ENCODE measurements at regions not wholly inside any gene's neighbourhood (a gene's known extent, or its start where the extent isn't known, plus 50 kb on each side); places are given as distances from the start of the nearest gene placed in this dataset.
A peak's percentile ranks its signal among the peaks of the same experiment; 100 is the strongest.

GRCh38 chr2:147204102-147204501 is 640.7 kb upstream of the ACVR2A start:
- BruUV-seq (replicated peaks), result no TSS peak

GRCh38 chr2:147198651-147199171 is 646.1 kb upstream of the ACVR2A start:
- no peak overlapping the region for H3K4me3 Mint-ChIP-seq (ENCODE audit: unreplicated experiment)
- ChIA-PET POLR2A (no interaction called here), CTCF (no interaction called here)
- no TSS peak for BruUV-seq (replicated peaks)
- H3K36me3 Mint-ChIP-seq (ENCODE audit: insufficient read depth, unreplicated experiment), result no peaks in the 10 kb centered on the region
- intact Hi-C loops (cut with micrococcal nuclease), result no loop called here
- no peak for DNase-seq (ENCODE audit: unreplicated experiment)
- H3K4me1 Mint-ChIP-seq (ENCODE audit: insufficient read depth, unreplicated experiment), result no peaks in the 10 kb centered on the region
- no peak overlapping the region for H3K27ac Mint-ChIP-seq (ENCODE audit: low read depth, unreplicated experiment)
- no peaks in the 10 kb centered on the region for H3K27me3 Mint-ChIP-seq (ENCODE audit: insufficient read depth, unreplicated experiment)
- TF ChIP-seq CTCF (IDR thresholded peaks at IDR 0.05; ENCODE audit: unreplicated experiment), result no peak
- no peaks in the 10 kb centered on the region for H3K9me3 Mint-ChIP-seq (ENCODE audit: unreplicated experiment)

More at GRCh38 chr2:147204102-147204501, 640.7 kb upstream of the ACVR2A start:
- ChIA-PET POLR2A (no interaction called here), CTCF (no interaction called here)
- intact Hi-C loops (cut with micrococcal nuclease), result no loop called here
- no peaks in the 10 kb centered on the region for H3K9me3 Mint-ChIP-seq (ENCODE audit: unreplicated experiment)
- no peaks in the 10 kb centered on the region for H3K27me3 Mint-ChIP-seq (ENCODE audit: insufficient read depth, unreplicated experiment)
- H3K36me3 Mint-ChIP-seq (ENCODE audit: insufficient read depth, unreplicated experiment), result no peaks in the 10 kb centered on the region
- no peak overlapping the region for H3K4me3 Mint-ChIP-seq (ENCODE audit: unreplicated experiment)
- TF ChIP-seq CTCF (IDR thresholded peaks at IDR 0.05; ENCODE audit: unreplicated experiment), result no peak
- peak; percentile 16 for DNase-seq (ENCODE audit: unreplicated experiment)
- H3K27ac Mint-ChIP-seq (ENCODE audit: low read depth, unreplicated experiment), result no peak overlapping the region
- H3K4me1 Mint-ChIP-seq (ENCODE audit: insufficient read depth, unreplicated experiment), result no peaks in the 10 kb centered on the region

GRCh38 chr2:147197754-147198483 is 646.9 kb upstream of the ACVR2A start:
- H3K9me3 Mint-ChIP-seq (ENCODE audit: unreplicated experiment), result no peaks in the 10 kb centered on the region
- ChIA-PET CTCF (interaction anchor here (0.8 kb wide), 1 partner anchor 9 kb away, joined by 3 read pairs; no protein-coding TSS in a partner anchor), POLR2A (no interaction called here)
- H3K36me3 Mint-ChIP-seq (ENCODE audit: insufficient read depth, unreplicated experiment), result no peaks in the 10 kb centered on the region
- no peaks in the 10 kb centered on the region for H3K4me1 Mint-ChIP-seq (ENCODE audit: insufficient read depth, unreplicated experiment)
- TF ChIP-seq CTCF (IDR thresholded peaks at IDR 0.05; ENCODE audit: unreplicated experiment), result no peak
- DNase-seq (ENCODE audit: unreplicated experiment), result no peak
- no peaks in the 10 kb centered on the region for H3K27me3 Mint-ChIP-seq (ENCODE audit: insufficient read depth, unreplicated experiment)
- H3K27ac Mint-ChIP-seq (ENCODE audit: low read depth, unreplicated experiment), result no peak overlapping the region
- no TSS peak for BruUV-seq (replicated peaks)
- no peak overlapping the region for H3K4me3 Mint-ChIP-seq (ENCODE audit: unreplicated experiment)
- intact Hi-C loops (cut with micrococcal nuclease), result no loop called here

- H3K9me3 Mint-ChIP-seq (ENCODE audit: unreplicated experiment), result peaks cover 27% of the 10 kb centered on the region
- no TSS peak for BruUV-seq (replicated peaks)
- H3K27me3 Mint-ChIP-seq (ENCODE audit: insufficient read depth, unreplicated experiment), result no peaks in the 10 kb centered on the region
- H3K4me3 Mint-ChIP-seq (ENCODE audit: unreplicated experiment), result no peak overlapping the region
- peaks cover 11% of the 10 kb centered on the region for H3K4me1 Mint-ChIP-seq (ENCODE audit: insufficient read depth, unreplicated experiment)
- no peaks in the 10 kb centered on the region for H3K36me3 Mint-ChIP-seq (ENCODE audit: insufficient read depth, unreplicated experiment)
- no peak for TF ChIP-seq CTCF (IDR thresholded peaks at IDR 0.05; ENCODE audit: unreplicated experiment)
- peak; percentile 75 for DNase-seq (ENCODE audit: unreplicated experiment)
- H3K27ac Mint-ChIP-seq (ENCODE audit: low read depth, unreplicated experiment), result no peak overlapping the region
- intact Hi-C loops (cut with micrococcal nuclease), result no loop called here
- POLR2A ChIA-PET, result no interaction called here
- CTCF ChIA-PET, result interaction anchor here (0.5 to 1.0 kb wide), 2 partner anchors 9 to 48 kb away, joined by 3 read pairs; no protein-coding TSS in a partner anchor
These were observed 662.6 kb upstream of the ACVR2A start for GRCh38 chr2:147182260-147182659.

Data from MCF 10A (cell line).